ENCODE measurements at regions not wholly inside any gene's neighbourhood (a gene's known extent, or its start where the extent isn't known, plus 50 kb on each side); places are given as distances from the start of the nearest gene placed in this dataset.

- no peak for DNase-seq (ENCODE audit: low read depth, low spot score)
Measured at GRCh38 chr3:66673293-66673692, 172.5 kb upstream of the LRIG1 start.

- no peak for DNase-seq (ENCODE audit: low read depth, low spot score)
Measured at GRCh38 chr3:66675366-66675765, 174.5 kb upstream of the LRIG1 start.

- no peak for DNase-seq (ENCODE audit: low read depth, low spot score)
Measured at GRCh38 chr3:66692042-66692765, 191.4 kb upstream of the LRIG1 start.

- no peak for DNase-seq (ENCODE audit: low read depth, low spot score)
Measured at GRCh38 chr3:66692766-66693150, 191.9 kb upstream of the LRIG1 start.

GRCh38 chr3:66693461-66694031 lies 192.7 kb upstream of the LRIG1 start:
- no peak for DNase-seq (ENCODE audit: low read depth, low spot score)

GRCh38 chr3:66702126-66702525 lies 201.3 kb upstream of the LRIG1 start:
- no peak for DNase-seq (ENCODE audit: low read depth, low spot score)

GRCh38 chr3:66703501-66703900 lies 202.7 kb upstream of the LRIG1 start:
- DNase-seq (ENCODE audit: low read depth, low spot score), result no peak

GRCh38 chr3:66705076-66705475 lies 204.3 kb upstream of the LRIG1 start:
- no peak for DNase-seq (ENCODE audit: low read depth, low spot score)

GRCh38 chr3:66706890-66707289 lies 206.1 kb upstream of the LRIG1 start:
- DNase-seq (ENCODE audit: low read depth, low spot score), result no peak

- DNase-seq (ENCODE audit: low read depth, low spot score), result no peak
Measured at GRCh38 chr3:66709532-66709931, 208.7 kb upstream of the LRIG1 start.

- DNase-seq (ENCODE audit: low read depth, low spot score), result no peak
Measured at GRCh38 chr3:66712210-66712609, 211.4 kb upstream of the LRIG1 start.

GRCh38 chr3:66713921-66714320 lies 213.1 kb upstream of the LRIG1 start:
- no peak for DNase-seq (ENCODE audit: low read depth, low spot score)

- no peak for DNase-seq (ENCODE audit: low read depth, low spot score)
Measured at GRCh38 chr3:66715806-66716205, 215.0 kb upstream of the LRIG1 start.

GRCh38 chr3:66717806-66718205 lies 217.0 kb upstream of the LRIG1 start:
- no peak for DNase-seq (ENCODE audit: low read depth, low spot score)

GRCh38 chr3:66719796-66720356 lies 219.1 kb upstream of the LRIG1 start:
- no peak for DNase-seq (ENCODE audit: low read depth, low spot score)

GRCh38 chr3:66720508-66720907 lies 219.7 kb upstream of the LRIG1 start:
- DNase-seq (ENCODE audit: low read depth, low spot score), result no peak

- no peak for DNase-seq (ENCODE audit: low read depth, low spot score)
Measured at GRCh38 chr3:66722675-66723074, 221.9 kb upstream of the LRIG1 start.

GRCh38 chr3:66723231-66723630 lies 222.4 kb upstream of the LRIG1 start:
- DNase-seq (ENCODE audit: low read depth, low spot score), result no peak

GRCh38 chr3:66729687-66730393 lies 229.0 kb upstream of the LRIG1 start:
- no peak for DNase-seq (ENCODE audit: low read depth, low spot score)

GRCh38 chr3:66738625-66739365 lies 238.0 kb upstream of the LRIG1 start:
- no peak for DNase-seq (ENCODE audit: low read depth, low spot score)

- DNase-seq (ENCODE audit: low read depth, low spot score), result no peak
Measured at GRCh38 chr3:66740260-66740659, 239.4 kb upstream of the LRIG1 start.

GRCh38 chr3:66744521-66744920 lies 243.7 kb upstream of the LRIG1 start:
- no peak for DNase-seq (ENCODE audit: low read depth, low spot score)

All from activated CD4-positive, CD25-positive, alpha-beta regulatory T cell treated with anti-CD3 and anti-CD28 coated beads, Interleukin-2, amount 50 U/mL, for 16 hours (primary cell).